Memory B cell (primary cell): ENCODE measurements at regions not wholly inside any gene's neighbourhood (a gene's known extent, or its start where the extent isn't known, plus 50 kb on each side); places are given as distances from the start of the nearest gene placed in this dataset.

Experiments
- ATAC-seq: fragments of 150-1000 bp; cut with Tn5 transposase; 2 replicates; pipeline ENCODE4 v1.10.0; 2021; ENCODE audit warnings: low read depth, mild to moderate bottlenecking, moderate library complexity
- DNase-seq, 2 donors: peaks; one replicate each; pipeline ENCODE4 v3.0.0; 2022; ENCODE audit warnings: low spot score in 2 of 2
- H3K27ac Mint-ChIP-seq: one replicate; pipeline ENCODE4 v1.8.0; 2022; ENCODE audit warnings: mild to moderate bottlenecking, moderate library complexity, mixed read lengths
- H3K27me3 Mint-ChIP-seq: one replicate; pipeline ENCODE4 v1.8.0; 2022; ENCODE audit warnings: mixed read lengths
- H3K36me3 Mint-ChIP-seq: one replicate; pipeline ENCODE4 v1.8.0; 2022; ENCODE audit warnings: mild to moderate bottlenecking, mixed read lengths
- H3K4me1 Mint-ChIP-seq: one replicate; pipeline ENCODE4 v1.8.0; 2022; ENCODE audit warnings: mixed read lengths
- H3K4me3 Mint-ChIP-seq: one replicate; pipeline ENCODE4 v1.8.0; 2022; ENCODE audit warnings: mild to moderate bottlenecking, moderate library complexity, mixed read lengths
- H3K9me3 Mint-ChIP-seq: one replicate; pipeline ENCODE4 v1.8.0; 2022; ENCODE audit warnings: mixed read lengths

- H3K4me3 Mint-ChIP-seq, result no peak overlapping the region
- ATAC-seq, result no peak
These were observed 879.9 kb downstream of the ARAP2 start for GRCh38 chr4:35364321-35364870.

GRCh38 chr4:35365186-35365585 lies 879.1 kb downstream of the ARAP2 start:
- Mint-ChIP-seq H3K4me3 (no peak overlapping the region), H3K27ac (no peak overlapping the region), H3K4me1 (no peaks in the 10 kb centered on the region), H3K36me3 (no peaks in the 10 kb centered on the region), H3K9me3 (peaks cover 11% of the 10 kb centered on the region), H3K27me3 (no peaks in the 10 kb centered on the region)
- DNase-seq (no peak), ATAC-seq (no peak)

More at GRCh38 chr4:35364321-35364870, 879.9 kb downstream of the ARAP2 start:
- Mint-ChIP-seq H3K27me3 (no peaks in the 10 kb centered on the region), H3K9me3 (peaks cover 11% of the 10 kb centered on the region), H3K27ac (no peak overlapping the region), H3K36me3 (no peaks in the 10 kb centered on the region), H3K4me1 (no peaks in the 10 kb centered on the region)
- DNase-seq, result no peak

- ATAC-seq, result no peak
These were observed 844.4 kb downstream of the ARAP2 start for GRCh38 chr4:35399912-35400311.

GRCh38 chr4:35423104-35423503 lies 821.2 kb downstream of the ARAP2 start:
- no peak overlapping the region for H3K4me3 Mint-ChIP-seq
- no peaks in the 10 kb centered on the region for H3K36me3 Mint-ChIP-seq
- H3K4me1 Mint-ChIP-seq, result no peaks in the 10 kb centered on the region
- DNase-seq (no peak), ATAC-seq (no peak)
- no peaks in the 10 kb centered on the region for H3K27me3 Mint-ChIP-seq
- H3K9me3 Mint-ChIP-seq, result peaks cover 1% of the 10 kb centered on the region
- no peak overlapping the region for H3K27ac Mint-ChIP-seq

More at GRCh38 chr4:35399912-35400311, 844.4 kb downstream of the ARAP2 start:
- H3K27me3 Mint-ChIP-seq, result no peaks in the 10 kb centered on the region
- H3K4me1 Mint-ChIP-seq, result no peaks in the 10 kb centered on the region
- H3K4me3 Mint-ChIP-seq, result no peak overlapping the region
- H3K9me3 Mint-ChIP-seq, result peaks cover 2% of the 10 kb centered on the region
- DNase-seq, result no peak
- H3K36me3 Mint-ChIP-seq, result no peaks in the 10 kb centered on the region
- H3K27ac Mint-ChIP-seq, result no peak overlapping the region

GRCh38 chr4:35447474-35447873 lies 796.8 kb downstream of the ARAP2 start:
- Mint-ChIP-seq H3K9me3 (peaks cover 7% of the 10 kb centered on the region), H3K4me3 (no peak overlapping the region), H3K27me3 (no peaks in the 10 kb centered on the region), H3K4me1 (no peaks in the 10 kb centered on the region), H3K27ac (no peak overlapping the region), H3K36me3 (no peaks in the 10 kb centered on the region)
- no peak for ATAC-seq
- DNase-seq, result no peak

GRCh38 chr4:35459045-35459444 lies 785.3 kb downstream of the ARAP2 start:
- no peaks in the 10 kb centered on the region for H3K4me1 Mint-ChIP-seq

GRCh38 chr4:35461931-35462659 lies 782.2 kb downstream of the ARAP2 start:
- no peak overlapping the region for H3K4me3 Mint-ChIP-seq
- no peak overlapping the region for H3K27ac Mint-ChIP-seq
- no peak for ATAC-seq
- H3K4me1 Mint-ChIP-seq, result no peaks in the 10 kb centered on the region
- peaks cover 10% of the 10 kb centered on the region for H3K9me3 Mint-ChIP-seq
- no peaks in the 10 kb centered on the region for H3K36me3 Mint-ChIP-seq
- no peaks in the 10 kb centered on the region for H3K27me3 Mint-ChIP-seq
- no peak for DNase-seq

More at GRCh38 chr4:35459045-35459444, 785.3 kb downstream of the ARAP2 start:
- Mint-ChIP-seq H3K36me3 (no peaks in the 10 kb centered on the region), H3K4me3 (no peak overlapping the region), H3K9me3 (peaks cover 14% of the 10 kb centered on the region), H3K27ac (no peak overlapping the region), H3K27me3 (no peaks in the 10 kb centered on the region)
- DNase-seq, result no peak
- ATAC-seq, result no peak

GRCh38 chr4:35463251-35463952 lies 780.9 kb downstream of the ARAP2 start:
- no peak overlapping the region for H3K27ac Mint-ChIP-seq
- no peaks in the 10 kb centered on the region for H3K27me3 Mint-ChIP-seq
- H3K9me3 Mint-ChIP-seq, result peaks cover 6% of the 10 kb centered on the region
- no peaks in the 10 kb centered on the region for H3K36me3 Mint-ChIP-seq
- ATAC-seq, result no peak
- H3K4me3 Mint-ChIP-seq, result no peak overlapping the region
- DNase-seq, result no peak
- no peaks in the 10 kb centered on the region for H3K4me1 Mint-ChIP-seq

GRCh38 chr4:35464964-35465528 lies 779.3 kb downstream of the ARAP2 start:
- Mint-ChIP-seq H3K4me3 (no peak overlapping the region), H3K9me3 (peaks cover under 1% of the 10 kb centered on the region), H3K27me3 (no peaks in the 10 kb centered on the region), H3K36me3 (no peaks in the 10 kb centered on the region), H3K4me1 (no peaks in the 10 kb centered on the region), H3K27ac (no peak overlapping the region)
- ATAC-seq (no peak), DNase-seq (no peak)

GRCh38 chr4:35491093-35491492 lies 753.2 kb downstream of the ARAP2 start:
- ATAC-seq, result no peak
- no peaks in the 10 kb centered on the region for H3K4me1 Mint-ChIP-seq
- H3K27ac Mint-ChIP-seq, result no peak overlapping the region

GRCh38 chr4:35493977-35494376 lies 750.3 kb downstream of the ARAP2 start:
- Mint-ChIP-seq H3K4me3 (no peak overlapping the region), H3K27me3 (no peaks in the 10 kb centered on the region), H3K36me3 (no peaks in the 10 kb centered on the region), H3K9me3 (peaks cover 1% of the 10 kb centered on the region), H3K27ac (no peak overlapping the region), H3K4me1 (no peaks in the 10 kb centered on the region)
- DNase-seq (no peak), ATAC-seq (no peak)

More at GRCh38 chr4:35491093-35491492, 753.2 kb downstream of the ARAP2 start:
- no peaks in the 10 kb centered on the region for H3K9me3 Mint-ChIP-seq
- DNase-seq, result no peak
- no peaks in the 10 kb centered on the region for H3K36me3 Mint-ChIP-seq
- H3K27me3 Mint-ChIP-seq, result no peaks in the 10 kb centered on the region
- H3K4me3 Mint-ChIP-seq, result no peak overlapping the region

- ATAC-seq (no peak), DNase-seq (no peak)
- Mint-ChIP-seq H3K27ac (no peak overlapping the region), H3K27me3 (no peaks in the 10 kb centered on the region), H3K36me3 (no peaks in the 10 kb centered on the region), H3K4me1 (no peaks in the 10 kb centered on the region), H3K9me3 (peaks cover 1% of the 10 kb centered on the region), H3K4me3 (no peak overlapping the region)
These were observed 749.4 kb downstream of the ARAP2 start for GRCh38 chr4:35494955-35495354.

GRCh38 chr4:35500812-35501211 lies 743.5 kb downstream of the ARAP2 start:
- Mint-ChIP-seq H3K27ac (no peak overlapping the region), H3K4me3 (no peak overlapping the region), H3K4me1 (no peaks in the 10 kb centered on the region), H3K9me3 (peaks cover 5% of the 10 kb centered on the region), H3K27me3 (no peaks in the 10 kb centered on the region), H3K36me3 (no peaks in the 10 kb centered on the region)
- DNase-seq (no peak), ATAC-seq (no peak)

GRCh38 chr4:35503435-35503834 lies 740.9 kb downstream of the ARAP2 start:
- no peak for ATAC-seq
- Mint-ChIP-seq H3K4me3 (no peak overlapping the region), H3K36me3 (no peaks in the 10 kb centered on the region), H3K27ac (no peak overlapping the region), H3K9me3 (peaks cover 4% of the 10 kb centered on the region), H3K27me3 (no peaks in the 10 kb centered on the region), H3K4me1 (no peaks in the 10 kb centered on the region)
- no peak for DNase-seq
